Jurkat, Clone E6-1 (cell line): ENCODE measurements at regions not wholly inside any gene's neighbourhood (a gene's known extent, or its start where the extent isn't known, plus 50 kb on each side); places are given as distances from the start of the nearest gene placed in this dataset.

ENCODE experiments used
- DNase-seq: peaks from one replicate; pipeline ENCODE4 v3.0.0-alpha.2; 2011; ENCODE audit warnings: low read depth, low spot score
- H3K4me3 ChIP-seq: 2 replicates; pipeline ENCODE4 v1.5.1; 2011; ENCODE audit warnings: mild to moderate bottlenecking, low read length, control low read depth, moderate library complexity

DNA sequence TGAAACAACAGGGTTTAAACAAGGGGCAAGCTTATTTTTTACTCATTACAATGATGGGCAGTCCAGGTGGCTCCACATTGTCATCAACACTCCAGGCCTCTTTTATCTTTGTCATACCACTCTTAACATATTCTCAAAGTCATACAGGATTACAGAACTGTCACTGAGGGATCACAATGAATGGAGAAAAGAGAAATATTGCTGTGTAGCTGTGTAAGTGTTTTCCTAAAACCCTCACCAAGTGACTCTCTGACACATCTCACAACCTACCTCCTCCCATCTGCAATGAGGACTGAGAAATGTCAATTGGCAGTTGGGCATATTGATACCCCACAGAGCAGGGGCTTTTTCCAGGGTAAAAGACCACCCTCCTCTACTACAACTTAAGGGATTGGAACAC lies 562.1 kb downstream of the TBC1D4 start:
- no peak for DNase-seq
- no peak overlapping the region for H3K4me3 ChIP-seq

- DNase-seq = no peak
- H3K4me3 ChIP-seq = no peak overlapping the region
Observed at GRCh38 chr13:74912898-74913297, 569.1 kb downstream of the TBC1D4 start.

DNA sequence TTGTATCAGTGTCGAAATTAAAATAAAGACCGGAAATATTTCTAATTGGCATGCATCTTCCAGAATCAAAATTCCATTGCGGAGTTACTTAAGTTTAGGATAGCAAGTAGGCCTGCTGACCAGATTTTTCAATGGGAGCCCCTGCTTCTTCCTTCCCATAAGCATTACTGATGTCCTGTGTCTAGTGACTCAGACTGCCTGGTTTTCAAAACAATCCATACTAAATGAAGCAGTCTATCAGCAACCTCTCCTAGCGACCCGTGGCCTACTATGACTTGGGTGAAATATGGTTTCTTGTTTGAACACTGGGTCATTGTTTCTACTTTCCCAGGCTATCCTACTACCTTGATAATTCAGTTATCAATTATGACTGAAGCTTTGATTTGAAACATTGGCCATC lies 571.6 kb downstream of the TBC1D4 start:
- H3K4me3 ChIP-seq = no peak overlapping the region
- no peak for DNase-seq

DNA sequence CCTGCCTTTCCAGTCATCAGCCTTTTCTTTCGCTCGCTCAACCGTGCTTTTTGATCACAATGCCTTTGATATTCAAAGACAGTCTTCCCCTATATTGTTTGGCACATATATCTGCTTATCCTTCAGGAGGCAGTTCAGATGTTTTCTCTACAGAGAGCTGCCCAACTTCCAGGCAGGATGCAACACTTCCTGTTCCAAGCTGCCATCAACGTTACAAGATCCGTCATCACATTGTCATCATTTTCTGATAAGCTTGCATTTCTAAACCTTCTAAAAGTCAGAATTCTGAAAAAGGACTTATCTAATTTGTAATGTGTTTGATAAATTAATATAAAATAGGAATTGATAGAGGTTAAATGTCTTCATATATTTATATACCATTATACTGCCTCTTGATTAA lies 574.2 kb downstream of the TBC1D4 start:
- H3K4me3 ChIP-seq = no peak overlapping the region
- no peak for DNase-seq

DNA sequence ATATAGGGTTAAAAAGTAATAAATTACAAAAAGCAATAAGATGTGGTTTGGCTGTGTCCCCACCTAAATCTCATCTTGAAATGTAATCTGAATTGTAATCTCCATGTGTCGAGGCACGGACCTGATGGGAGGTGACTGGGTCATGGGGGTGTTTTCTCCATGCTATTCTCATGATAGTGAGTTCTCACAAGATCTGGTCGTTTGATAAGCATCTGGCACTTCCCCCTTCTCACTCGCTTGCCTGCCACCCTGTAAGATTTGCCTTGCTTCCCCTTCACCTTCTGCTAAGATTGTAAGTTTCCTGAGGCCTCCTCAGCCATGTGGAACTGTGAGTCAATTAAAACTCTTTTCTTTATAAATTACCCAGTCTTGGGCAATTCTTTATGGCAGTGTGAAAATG lies 577.4 kb downstream of the TBC1D4 start:
- DNase-seq = peak; percentile 21
- H3K4me3 ChIP-seq = no peak overlapping the region

GRCh38 chr13:74895042-74895796 lies 586.8 kb downstream of the TBC1D4 start:
- no peak for DNase-seq

DNA sequence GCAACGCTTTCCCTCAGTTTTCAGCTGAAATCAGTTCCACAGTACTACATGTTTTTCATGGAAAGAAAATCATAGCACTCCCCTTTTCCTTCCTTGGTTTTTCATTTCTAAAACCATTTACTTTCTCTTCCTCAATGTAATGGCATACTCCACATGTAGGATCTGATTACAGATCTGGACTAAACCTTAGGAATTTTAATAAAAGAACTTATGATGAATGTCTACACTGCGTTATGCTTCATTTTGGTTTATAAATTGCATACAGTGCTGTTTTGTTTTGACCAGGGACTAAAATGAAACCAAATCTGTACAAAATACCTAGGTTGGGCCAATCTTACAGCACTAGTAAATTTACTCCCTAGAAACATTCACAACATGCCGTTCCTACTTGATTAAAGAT lies 589.9 kb downstream of the TBC1D4 start:
- H3K4me3 ChIP-seq = no peak overlapping the region
- DNase-seq = no peak

More at GRCh38 chr13:74895042-74895796, 586.8 kb downstream of the TBC1D4 start:
- H3K4me3 ChIP-seq = no peak overlapping the region

GRCh38 chr13:74891610-74892009 lies 590.4 kb downstream of the TBC1D4 start:
- DNase-seq = no peak
- no peak overlapping the region for H3K4me3 ChIP-seq

GRCh38 chr13:74889321-74889720 lies 592.6 kb downstream of the TBC1D4 start:
- no peak overlapping the region for H3K4me3 ChIP-seq
- no peak for DNase-seq

- no peak for DNase-seq
- H3K4me3 ChIP-seq = no peak overlapping the region
Observed at GRCh38 chr13:74886502-74886901, 595.5 kb downstream of the TBC1D4 start.

DNA sequence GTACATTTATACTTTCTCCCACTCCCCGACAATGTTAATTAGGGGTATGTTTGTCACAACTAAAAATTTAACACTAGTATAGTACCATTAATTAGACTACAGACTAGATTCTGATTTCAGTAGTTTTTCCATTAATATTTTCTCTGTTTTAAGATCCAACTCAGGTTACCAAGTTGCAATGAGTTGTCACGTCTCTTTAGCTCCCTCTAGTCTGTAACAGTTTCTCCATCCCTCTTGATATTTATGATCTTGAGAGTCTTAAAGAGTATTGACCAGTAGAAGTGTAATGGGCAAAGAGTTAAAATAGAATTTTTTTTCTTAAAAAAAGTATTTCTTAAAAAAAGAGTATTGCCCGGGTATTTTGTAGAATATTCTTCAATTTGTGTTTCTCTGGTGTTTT lies 598.1 kb downstream of the TBC1D4 start:
- no peak for DNase-seq
- no peak overlapping the region for H3K4me3 ChIP-seq

GRCh38 chr13:74871369-74872070 lies 610.4 kb downstream of the TBC1D4 start:
- DNase-seq = no peak
- no peak overlapping the region for H3K4me3 ChIP-seq

- H3K4me3 ChIP-seq = no peak overlapping the region
Observed at GRCh38 chr13:74870865-74871264, 611.1 kb downstream of the TBC1D4 start.

GRCh38 chr13:74869846-74870245 lies 612.1 kb downstream of the TBC1D4 start:
- H3K4me3 ChIP-seq = no peak overlapping the region
- no peak for DNase-seq

More at GRCh38 chr13:74870865-74871264, 611.1 kb downstream of the TBC1D4 start:
- DNase-seq = no peak

GRCh38 chr13:74868049-74868448 lies 613.9 kb downstream of the TBC1D4 start:
- no peak for DNase-seq
- H3K4me3 ChIP-seq = no peak overlapping the region

DNA sequence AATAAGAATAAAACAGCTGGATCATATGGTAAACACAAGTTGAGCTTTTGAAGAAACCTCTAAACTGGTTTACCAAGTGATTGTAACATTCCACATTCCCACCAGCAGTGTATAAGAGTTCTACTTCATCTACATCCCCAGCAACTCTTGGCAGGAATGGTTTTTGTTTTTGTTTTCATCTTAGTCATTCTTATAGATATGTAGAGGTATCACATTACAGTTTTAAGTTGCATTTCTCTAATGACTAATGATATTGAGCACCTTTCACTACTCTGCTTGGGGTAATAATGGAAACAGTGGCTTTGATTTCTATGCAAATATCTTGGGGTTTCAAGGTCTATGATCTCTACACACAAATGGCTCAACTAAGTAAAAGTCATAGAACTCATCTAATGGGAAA lies 614.5 kb downstream of the TBC1D4 start:
- H3K4me3 ChIP-seq = no peak overlapping the region
- no peak for DNase-seq

GRCh38 chr13:74866101-74866500 lies 615.9 kb downstream of the TBC1D4 start:
- DNase-seq = no peak
- no peak overlapping the region for H3K4me3 ChIP-seq

DNA sequence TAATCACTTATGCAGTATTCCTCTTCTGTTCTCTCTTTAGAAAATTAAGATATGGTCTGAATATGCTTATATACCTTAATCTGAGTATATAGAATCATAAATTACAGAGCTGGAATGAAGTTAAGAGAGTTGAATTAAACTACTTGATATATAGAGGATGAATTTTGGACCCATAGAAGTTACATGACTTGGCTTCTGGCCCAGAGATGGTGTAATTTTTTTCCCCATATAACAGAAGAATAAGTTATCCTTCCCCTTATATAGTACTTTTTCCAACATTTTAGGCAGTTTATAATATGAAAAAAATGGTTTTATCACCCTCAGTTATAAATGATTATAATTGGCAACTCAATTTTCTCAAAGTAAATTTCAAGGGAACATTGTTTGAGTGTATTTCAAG lies 616.3 kb downstream of the TBC1D4 start:
- H3K4me3 ChIP-seq = no peak overlapping the region

GRCh38 chr13:74860789-74861188 lies 621.2 kb downstream of the TBC1D4 start:
- H3K4me3 ChIP-seq = no peak overlapping the region
- DNase-seq = no peak

More for the DNA sequence above, 616.3 kb downstream of the TBC1D4 start:
- DNase-seq = no peak

GRCh38 chr13:74850893-74851292 lies 631.1 kb downstream of the TBC1D4 start:
- DNase-seq = no peak
- H3K4me3 ChIP-seq = no peak overlapping the region

DNA sequence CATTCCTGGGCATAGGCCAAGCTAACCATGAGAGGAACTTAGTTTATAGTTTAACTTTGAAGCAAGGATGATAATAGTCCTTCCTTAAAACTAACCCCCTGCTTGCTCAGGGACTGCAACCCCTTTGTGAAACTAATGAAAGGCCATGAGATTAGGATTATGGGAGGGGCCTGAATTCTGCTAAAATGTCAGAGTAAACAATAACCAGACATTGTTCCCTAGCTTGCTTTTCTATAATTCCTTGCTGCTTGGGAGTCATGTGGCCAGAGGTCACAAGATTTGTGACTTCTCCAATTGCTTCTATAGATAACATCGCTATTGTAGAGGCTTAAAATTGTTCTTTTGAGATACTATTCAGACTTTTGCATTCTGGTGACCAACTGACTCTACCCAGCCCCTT lies 634.0 kb downstream of the TBC1D4 start:
- DNase-seq = no peak
- H3K4me3 ChIP-seq = no peak overlapping the region
